ENCODE measurements at regions not wholly inside any gene's neighbourhood (a gene's known extent, or its start where the extent isn't known, plus 50 kb on each side); places are given as distances from the start of the nearest gene placed in this dataset.

DNA sequence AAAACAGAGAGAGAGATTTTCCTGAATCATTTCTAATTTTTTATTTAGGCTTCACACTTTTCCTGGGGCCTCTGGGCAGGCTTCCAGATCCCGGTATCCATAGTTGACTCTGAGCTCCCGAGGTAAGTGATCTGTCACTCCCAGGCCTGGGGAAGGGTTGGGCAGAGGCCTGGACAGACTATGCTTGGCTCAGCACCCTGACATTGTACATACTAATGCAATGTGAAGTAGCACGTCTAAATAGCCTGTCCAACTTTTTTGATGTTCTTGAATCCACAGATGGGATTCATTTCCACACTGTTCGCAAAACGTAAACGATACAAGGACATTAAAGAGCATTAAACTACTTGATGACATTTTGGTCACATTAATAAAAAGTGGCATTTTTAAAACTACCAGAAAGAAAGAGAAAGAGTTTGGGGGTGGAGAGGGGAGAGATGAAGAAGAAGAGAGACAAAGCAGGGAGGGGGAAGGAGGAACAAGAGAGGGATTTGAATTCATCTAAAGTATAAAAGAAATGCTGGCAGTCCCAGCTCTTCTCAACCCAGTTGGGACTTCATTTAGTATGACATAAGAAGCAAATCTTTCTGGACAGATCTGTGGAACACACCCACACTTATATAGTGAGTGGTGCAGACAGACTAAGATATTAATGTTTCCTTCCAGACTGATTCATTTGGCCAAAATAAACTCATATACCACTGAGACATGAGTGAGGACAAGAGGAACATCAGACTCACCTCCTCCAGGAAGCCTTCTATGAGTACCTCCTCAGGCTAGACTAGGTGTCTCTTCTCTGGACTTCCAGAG is 514.2 kb downstream of the SOX6 start:
- TF ChIP-seq, protein P1, sequence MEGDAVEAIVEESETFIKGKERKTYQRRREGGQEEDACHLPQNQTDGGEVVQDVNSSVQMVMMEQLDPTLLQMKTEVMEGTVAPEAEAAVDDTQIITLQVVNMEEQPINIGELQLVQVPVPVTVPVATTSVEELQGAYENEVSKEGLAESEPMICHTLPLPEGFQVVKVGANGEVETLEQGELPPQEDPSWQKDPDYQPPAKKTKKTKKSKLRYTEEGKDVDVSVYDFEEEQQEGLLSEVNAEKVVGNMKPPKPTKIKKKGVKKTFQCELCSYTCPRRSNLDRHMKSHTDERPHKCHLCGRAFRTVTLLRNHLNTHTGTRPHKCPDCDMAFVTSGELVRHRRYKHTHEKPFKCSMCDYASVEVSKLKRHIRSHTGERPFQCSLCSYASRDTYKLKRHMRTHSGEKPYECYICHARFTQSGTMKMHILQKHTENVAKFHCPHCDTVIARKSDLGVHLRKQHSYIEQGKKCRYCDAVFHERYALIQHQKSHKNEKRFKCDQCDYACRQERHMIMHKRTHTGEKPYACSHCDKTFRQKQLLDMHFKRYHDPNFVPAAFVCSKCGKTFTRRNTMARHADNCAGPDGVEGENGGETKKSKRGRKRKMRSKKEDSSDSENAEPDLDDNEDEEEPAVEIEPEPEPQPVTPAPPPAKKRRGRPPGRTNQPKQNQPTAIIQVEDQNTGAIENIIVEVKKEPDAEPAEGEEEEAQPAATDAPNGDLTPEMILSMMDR (IDR thresholded peaks at IDR 0.05) = no peak
- no peak for TF ChIP-seq POLR2A (IDR thresholded peaks at IDR 0.05)
- TF ChIP-seq EP300 (IDR thresholded peaks at IDR 0.05; ENCODE audit: low read depth) = no peak
